Neural progenitor cell (in vitro differentiated cells): ENCODE measurements at regions not wholly inside any gene's neighbourhood (a gene's known extent, or its start where the extent isn't known, plus 50 kb on each side); places are given as distances from the start of the nearest gene placed in this dataset.

Source experiments
- DNase-seq: peaks from one replicate; pipeline ENCODE4 v3.0.0-alpha.2; 2016; ENCODE audit warnings: low spot score
- H2AFZ ChIP-seq: fragments of 200-600 bp; sonication (generic); replicated peaks from 2 replicates; pipeline ENCODE4 v1.6.1; 2016; ENCODE audit warnings: antibody characterized with exemption
- H3F3A ChIP-seq: fragments of 200-600 bp; sonication (generic); 2 replicates; pipeline ENCODE4 v1.6.1; 2016; ENCODE audit warnings: antibody characterized with exemption, low read depth
- H3K27ac ChIP-seq: fragments of 200-600 bp; sonication (generic); 2 replicates; pipeline ENCODE4 v1.5.1; 2016; ENCODE audit warnings: mild to moderate bottlenecking
- H3K27me3 ChIP-seq: fragments of 200-600 bp; sonication (generic); 2 replicates; pipeline ENCODE4 v1.6.1; 2016; ENCODE audit warnings: mild to moderate bottlenecking, moderate library complexity
- H3K36me3 ChIP-seq: fragments of 200-600 bp; sonication (generic); 2 replicates; pipeline ENCODE4 v1.5.1; 2016
- H3K4me1 ChIP-seq: fragments of 200-600 bp; sonication (generic); 2 replicates; pipeline ENCODE4 v1.6.1; 2016; ENCODE audit warnings: mixed run types
- H3K4me2 ChIP-seq: fragments of 200-600 bp; sonication (generic); 2 replicates; pipeline ENCODE4 v1.6.1; 2016
- H3K4me3 ChIP-seq: fragments of 200-600 bp; sonication (generic); 2 replicates; pipeline ENCODE4 v1.5.1; 2016
- H3K79me2 ChIP-seq: fragments of 200-600 bp; sonication (generic); 2 replicates; pipeline ENCODE4 v1.6.1; 2016; ENCODE audit warnings: low read depth
- H3K9ac ChIP-seq: fragments of 200-600 bp; sonication (generic); 2 replicates; pipeline ENCODE4 v1.6.1; 2016
- H3K9me3 ChIP-seq: fragments of 200-600 bp; sonication (generic); 2 replicates; pipeline ENCODE4 v1.5.1; 2016; ENCODE audit warnings: low read depth
- H4K20me1 ChIP-seq: fragments of 200-600 bp; sonication (generic); 2 replicates; pipeline ENCODE4 v1.6.1; 2016; ENCODE audit warnings: low read depth
- H3K27ac Mint-ChIP-seq: 3 replicates; pipeline ENCODE4 v1.8.0; 2021; ENCODE audit warnings: mixed read lengths
- H3K27me3 Mint-ChIP-seq: 2 replicates; pipeline ENCODE4 v1.8.0; 2022; ENCODE audit warnings: low read depth, mild to moderate bottlenecking, inconsistent platforms, moderate library complexity, mixed read lengths; ENCODE audit not compliant: insufficient read depth
- H3K36me3 Mint-ChIP-seq: 3 replicates; pipeline ENCODE4 v1.8.0; 2021; ENCODE audit warnings: mixed read lengths
- H3K4me1 Mint-ChIP-seq: 3 replicates; pipeline ENCODE4 v1.8.0; 2021; ENCODE audit warnings: mixed read lengths
- H3K4me3 Mint-ChIP-seq: 3 replicates; pipeline ENCODE4 v1.8.0; 2021; ENCODE audit warnings: mild to moderate bottlenecking, moderate library complexity, mixed read lengths
- H3K9me3 Mint-ChIP-seq: 3 replicates; pipeline ENCODE4 v1.8.0; 2020; ENCODE audit warnings: mixed read lengths
- EZH2 ChIP-seq: fragments of 200-600 bp; sonication (generic); IDR thresholded peaks from 2 replicates; pipeline ENCODE4 v1.6.1; 2017; ENCODE audit warnings: antibody characterized with exemption, mild to moderate bottlenecking, moderate library complexity
- EZH2phosphoT487 ChIP-seq: fragments of 200-600 bp; sonication (generic); IDR thresholded peaks from 2 replicates; pipeline ENCODE4 v1.6.1; 2017; ENCODE audit warnings: antibody characterized with exemption
- TF ChIP-seq, protein P1 (sequence below): fragments of 200-600 bp; sonication (generic); IDR thresholded peaks from 2 replicates; pipeline ENCODE4 v1.5.1; 2017; ENCODE audit warnings: antibody characterized with exemption, mild to moderate bottlenecking

DNA sequence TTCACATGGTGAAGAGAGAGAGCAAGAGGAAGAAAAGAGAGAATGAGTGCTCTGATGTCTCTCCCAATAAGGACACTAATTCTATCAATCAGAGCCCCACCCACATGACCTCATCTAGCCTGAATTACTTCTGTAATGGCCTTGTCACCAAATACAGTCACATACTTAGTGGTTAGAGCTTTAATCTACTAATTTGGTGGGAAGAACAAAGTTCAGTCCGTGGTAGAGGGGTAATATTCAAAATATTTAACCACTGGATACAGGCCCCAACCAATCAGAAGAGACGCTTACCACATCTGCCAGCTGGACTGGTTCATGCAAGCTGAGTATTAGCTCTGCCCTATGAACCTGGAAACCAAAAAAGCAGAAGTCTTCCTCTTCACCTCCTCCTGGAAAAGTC lies 336.3 kb upstream of the NFE2L3 start:
- H3K36me3 Mint-ChIP-seq, result no peaks in the 10 kb centered on the region

DNA sequence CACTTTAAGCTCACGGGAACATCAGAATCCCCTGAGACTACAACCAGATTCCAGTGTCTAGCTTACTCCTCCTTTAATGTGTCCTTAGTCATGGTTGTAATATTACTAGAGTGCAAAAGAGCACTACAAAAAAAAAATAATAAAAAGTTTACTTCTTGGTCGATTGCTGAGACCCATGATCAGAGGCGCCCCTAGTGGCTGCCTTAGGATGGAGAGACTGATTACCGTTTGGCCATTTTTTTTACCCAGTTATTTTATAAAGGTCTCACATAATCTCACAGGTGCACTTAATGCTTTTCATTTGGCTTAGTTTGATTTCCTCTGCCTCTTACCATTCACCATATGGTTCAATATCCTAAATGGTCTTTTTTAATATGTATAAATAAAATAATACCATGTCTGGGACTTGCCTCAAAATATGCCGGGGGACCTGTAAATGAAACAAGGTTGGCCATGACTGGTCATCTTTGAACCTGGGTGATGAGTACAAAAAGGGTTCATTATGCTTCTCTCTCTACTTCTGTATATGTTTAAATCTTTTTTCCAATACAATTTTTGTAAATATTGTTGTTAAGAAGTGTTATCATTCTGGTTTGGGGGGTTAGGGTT lies 331.5 kb upstream of the NFE2L3 start:
- H3K4me3 Mint-ChIP-seq, result no peak overlapping the region
- peak; percentile 44 for DNase-seq

More for the DNA sequence above, 336.3 kb upstream of the NFE2L3 start:
- no peaks in the 10 kb centered on the region for H3K27me3 Mint-ChIP-seq
- Histone ChIP-seq H3K79me2 (no peaks in the 10 kb centered on the region), H3F3A (no peaks in the 10 kb centered on the region), H3K9ac (no peak overlapping the region), H3K4me2 (no peak overlapping the region), H4K20me1 (no peaks in the 10 kb centered on the region), H3K4me1 (no peaks in the 10 kb centered on the region), H3K27ac (no peak overlapping the region), H2AFZ (no peak overlapping the region), H3K27me3 (no peaks in the 10 kb centered on the region), H3K9me3 (no peaks in the 10 kb centered on the region), H3K36me3 (no peaks in the 10 kb centered on the region), H3K4me3 (no peak overlapping the region)
- H3K4me3 Mint-ChIP-seq, result no peak overlapping the region
- DNase-seq, result no peak
- H3K9me3 Mint-ChIP-seq, result peaks cover 7% of the 10 kb centered on the region
- TF ChIP-seq, protein P1, sequence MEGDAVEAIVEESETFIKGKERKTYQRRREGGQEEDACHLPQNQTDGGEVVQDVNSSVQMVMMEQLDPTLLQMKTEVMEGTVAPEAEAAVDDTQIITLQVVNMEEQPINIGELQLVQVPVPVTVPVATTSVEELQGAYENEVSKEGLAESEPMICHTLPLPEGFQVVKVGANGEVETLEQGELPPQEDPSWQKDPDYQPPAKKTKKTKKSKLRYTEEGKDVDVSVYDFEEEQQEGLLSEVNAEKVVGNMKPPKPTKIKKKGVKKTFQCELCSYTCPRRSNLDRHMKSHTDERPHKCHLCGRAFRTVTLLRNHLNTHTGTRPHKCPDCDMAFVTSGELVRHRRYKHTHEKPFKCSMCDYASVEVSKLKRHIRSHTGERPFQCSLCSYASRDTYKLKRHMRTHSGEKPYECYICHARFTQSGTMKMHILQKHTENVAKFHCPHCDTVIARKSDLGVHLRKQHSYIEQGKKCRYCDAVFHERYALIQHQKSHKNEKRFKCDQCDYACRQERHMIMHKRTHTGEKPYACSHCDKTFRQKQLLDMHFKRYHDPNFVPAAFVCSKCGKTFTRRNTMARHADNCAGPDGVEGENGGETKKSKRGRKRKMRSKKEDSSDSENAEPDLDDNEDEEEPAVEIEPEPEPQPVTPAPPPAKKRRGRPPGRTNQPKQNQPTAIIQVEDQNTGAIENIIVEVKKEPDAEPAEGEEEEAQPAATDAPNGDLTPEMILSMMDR, result no peak
- TF ChIP-seq EZH2 (no peak), EZH2phosphoT487 (no peak)
- peaks cover 3% of the 10 kb centered on the region for H3K4me1 Mint-ChIP-seq
- no peak overlapping the region for H3K27ac Mint-ChIP-seq

DNA sequence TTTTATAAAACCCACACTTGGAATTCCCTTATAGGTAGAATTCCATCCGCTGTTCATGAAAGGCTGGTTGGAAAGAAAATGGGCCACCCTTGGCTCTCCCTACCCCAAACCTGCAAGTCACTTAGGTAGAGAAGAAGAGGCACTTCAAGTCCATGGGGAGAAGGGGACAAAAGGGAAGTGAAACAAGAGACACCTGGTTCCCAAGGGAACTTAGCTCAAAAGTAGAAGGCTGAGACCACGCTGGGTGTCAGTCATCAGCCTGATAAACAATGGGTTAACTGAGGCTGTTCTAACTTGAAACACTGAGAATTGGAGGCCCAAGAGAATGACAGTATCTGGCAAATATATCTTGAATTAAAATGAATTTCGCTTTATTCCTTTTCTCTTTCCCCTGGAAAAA lies 330.8 kb upstream of the NFE2L3 start:
- Mint-ChIP-seq H3K4me3 (no peak overlapping the region), H3K27me3 (peaks cover 5% of the 10 kb centered on the region), H3K9me3 (peaks cover 7% of the 10 kb centered on the region), H3K27ac (peak overlapping the region; percentile 59), H3K36me3 (no peaks in the 10 kb centered on the region), H3K4me1 (peaks cover 10% of the 10 kb centered on the region)
- DNase-seq, result no peak
- H3K36me3 ChIP-seq, result no peaks in the 10 kb centered on the region
- no peaks in the 10 kb centered on the region for H3K27me3 ChIP-seq
- no peaks in the 10 kb centered on the region for H3K9me3 ChIP-seq
- no peak overlapping the region for H3K4me3 ChIP-seq
- no peaks in the 10 kb centered on the region for H3K4me1 ChIP-seq
- H3K9ac ChIP-seq, result no peak overlapping the region
- no peak overlapping the region for H3K4me2 ChIP-seq
- H3F3A ChIP-seq, result no peaks in the 10 kb centered on the region
- TF ChIP-seq, protein P1, result no peak
- TF ChIP-seq EZH2phosphoT487 (no peak), EZH2 (no peak)
- H2AFZ ChIP-seq, result no peak overlapping the region
- no peak overlapping the region for H3K27ac ChIP-seq
- H4K20me1 ChIP-seq, result no peaks in the 10 kb centered on the region
- no peaks in the 10 kb centered on the region for H3K79me2 ChIP-seq

More for the DNA sequence above, 331.5 kb upstream of the NFE2L3 start:
- no peak overlapping the region for H3K9ac ChIP-seq
- H3K4me1 Mint-ChIP-seq, result peaks cover 10% of the 10 kb centered on the region
- H4K20me1 ChIP-seq, result no peaks in the 10 kb centered on the region
- H3K36me3 Mint-ChIP-seq, result no peaks in the 10 kb centered on the region
- no peaks in the 10 kb centered on the region for H3K9me3 ChIP-seq
- no peaks in the 10 kb centered on the region for H3K27me3 ChIP-seq
- no peak overlapping the region for H3K27ac ChIP-seq
- TF ChIP-seq, protein P1, result peak; percentile 73
- TF ChIP-seq EZH2, result no peak
- TF ChIP-seq EZH2phosphoT487, result no peak
- H3K27ac Mint-ChIP-seq, result no peak overlapping the region
- no peaks in the 10 kb centered on the region for H3K36me3 ChIP-seq
- no peaks in the 10 kb centered on the region for H3F3A ChIP-seq
- H3K27me3 Mint-ChIP-seq, result peaks cover 5% of the 10 kb centered on the region
- H3K4me1 ChIP-seq, result no peaks in the 10 kb centered on the region
- H2AFZ ChIP-seq, result no peak overlapping the region
- H3K4me3 ChIP-seq, result no peak overlapping the region
- H3K9me3 Mint-ChIP-seq, result peaks cover 7% of the 10 kb centered on the region
- no peak overlapping the region for H3K4me2 ChIP-seq
- H3K79me2 ChIP-seq, result no peaks in the 10 kb centered on the region
